AG09319 (cell line): ENCODE measurements at regions not wholly inside any gene's neighbourhood (a gene's known extent, or its start where the extent isn't known, plus 50 kb on each side); places are given as distances from the start of the nearest gene placed in this dataset.
"Not testable (repeated sequence)": the region's sequence is repeated elsewhere in the genome, so short reads cannot be mapped to it uniquely, and the experiment has no call there.

Experiments
- DNase-seq: peaks from one replicate; pipeline ENCODE4 v3.0.0-alpha.2; 2010; ENCODE audit warnings: low read depth; ENCODE audit errors: extremely low read depth
- TF ChIP-seq, protein P1 (sequence below): IDR thresholded peaks from 2 replicates; pipeline ENCODE4 v1.5.1; 2011; ENCODE audit warnings: low read depth, mild to moderate bottlenecking, inconsistent platforms, low read length, moderate library complexity

GRCh38 chr7:55687252-55687651 is 115.0 kb upstream of the VOPP1 start:
- DNase-seq = not testable (repeated sequence)

GRCh38 chr7:55686771-55687170 is 114.5 kb upstream of the VOPP1 start:
- DNase-seq = not testable (repeated sequence)

- not testable (repeated sequence) for DNase-seq
Observed at GRCh38 chr7:55683501-55683900, 111.2 kb upstream of the VOPP1 start.

DNA sequence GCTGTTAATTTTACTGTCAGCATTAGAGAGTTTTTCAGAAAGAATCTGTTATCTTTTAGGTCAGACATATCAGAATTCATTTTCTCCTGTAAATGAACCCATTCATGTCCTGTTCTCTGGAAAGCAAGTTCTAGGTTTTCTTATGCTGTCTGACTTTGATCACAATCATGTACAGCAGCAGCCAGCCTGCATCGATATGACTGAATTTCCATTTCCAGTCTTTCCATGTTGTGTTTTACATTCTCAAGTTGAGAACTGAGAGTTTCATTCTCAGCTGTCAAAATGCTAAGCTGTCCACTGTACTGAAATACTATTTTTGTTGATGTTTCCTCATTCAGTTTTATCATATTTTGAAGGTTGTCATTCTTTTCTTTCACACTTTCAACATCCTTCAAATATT is 103.3 kb upstream of the VOPP1 start:
- not testable (repeated sequence) for DNase-seq

- DNase-seq = not testable (repeated sequence)
Observed at GRCh38 chr7:55673525-55673924, 101.2 kb upstream of the VOPP1 start.

DNA sequence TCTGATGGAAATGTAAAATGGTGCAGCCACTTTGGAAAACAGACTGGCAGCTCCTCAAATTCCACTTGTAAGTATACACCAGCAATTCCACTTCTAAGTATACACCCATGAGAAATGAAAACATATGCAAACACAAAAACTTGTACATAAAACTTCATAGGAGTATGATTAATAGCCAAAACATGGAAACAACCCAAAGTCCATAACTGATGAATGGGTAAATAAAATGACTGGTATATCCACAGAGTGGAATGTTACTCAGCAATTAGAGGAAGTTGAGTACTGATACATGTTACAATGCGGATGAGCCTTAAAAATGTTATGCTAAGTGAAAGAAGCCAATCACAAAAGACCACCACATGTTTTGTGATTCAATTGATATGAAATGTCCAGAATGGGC is 99.8 kb upstream of the VOPP1 start:
- not testable (repeated sequence) for DNase-seq

DNA sequence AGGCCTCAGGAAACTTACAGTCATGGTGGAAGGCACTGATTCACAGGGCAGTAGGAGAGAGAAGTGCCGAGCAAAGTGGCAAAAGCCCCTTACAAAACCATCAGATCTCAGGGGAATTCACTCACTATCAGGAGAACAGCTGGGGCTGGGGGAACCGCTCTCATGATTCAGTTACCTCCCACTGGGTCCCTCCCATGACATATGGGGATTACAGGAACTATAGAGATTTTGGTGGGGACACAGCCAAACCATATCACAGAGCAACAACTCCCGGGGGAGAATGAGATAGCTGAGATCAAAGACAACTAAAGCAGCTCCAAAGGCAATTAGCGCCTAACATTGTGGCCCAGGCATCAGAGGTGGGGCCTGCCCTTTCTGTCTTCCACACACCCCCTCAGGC is 85.4 kb upstream of the VOPP1 start:
- DNase-seq = no peak
- TF ChIP-seq, protein P1, sequence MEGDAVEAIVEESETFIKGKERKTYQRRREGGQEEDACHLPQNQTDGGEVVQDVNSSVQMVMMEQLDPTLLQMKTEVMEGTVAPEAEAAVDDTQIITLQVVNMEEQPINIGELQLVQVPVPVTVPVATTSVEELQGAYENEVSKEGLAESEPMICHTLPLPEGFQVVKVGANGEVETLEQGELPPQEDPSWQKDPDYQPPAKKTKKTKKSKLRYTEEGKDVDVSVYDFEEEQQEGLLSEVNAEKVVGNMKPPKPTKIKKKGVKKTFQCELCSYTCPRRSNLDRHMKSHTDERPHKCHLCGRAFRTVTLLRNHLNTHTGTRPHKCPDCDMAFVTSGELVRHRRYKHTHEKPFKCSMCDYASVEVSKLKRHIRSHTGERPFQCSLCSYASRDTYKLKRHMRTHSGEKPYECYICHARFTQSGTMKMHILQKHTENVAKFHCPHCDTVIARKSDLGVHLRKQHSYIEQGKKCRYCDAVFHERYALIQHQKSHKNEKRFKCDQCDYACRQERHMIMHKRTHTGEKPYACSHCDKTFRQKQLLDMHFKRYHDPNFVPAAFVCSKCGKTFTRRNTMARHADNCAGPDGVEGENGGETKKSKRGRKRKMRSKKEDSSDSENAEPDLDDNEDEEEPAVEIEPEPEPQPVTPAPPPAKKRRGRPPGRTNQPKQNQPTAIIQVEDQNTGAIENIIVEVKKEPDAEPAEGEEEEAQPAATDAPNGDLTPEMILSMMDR = no peak

DNA sequence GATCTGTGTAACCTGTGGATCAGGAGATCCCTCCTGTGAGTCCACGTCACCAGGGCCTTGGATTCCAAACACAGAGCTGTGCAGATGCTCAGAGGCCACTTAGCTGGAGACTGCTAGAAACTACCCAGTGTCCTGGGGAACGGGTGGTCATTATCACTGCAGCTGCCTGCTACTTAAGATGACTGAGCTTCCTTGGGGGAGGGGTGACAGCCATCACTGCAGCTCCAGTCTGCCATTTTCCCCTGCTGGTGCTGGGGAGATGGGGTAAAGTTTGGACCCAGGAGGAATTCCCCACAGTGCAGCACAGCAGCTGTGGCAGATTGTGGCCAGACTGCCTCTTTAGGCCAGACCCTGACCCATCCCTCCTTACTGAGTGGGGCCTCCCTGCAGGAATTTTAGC is 78.8 kb upstream of the VOPP1 start:
- DNase-seq = no peak
- TF ChIP-seq, protein P1 = no peak

- no peak for DNase-seq
Observed at GRCh38 chr7:55649238-55649637, 76.9 kb upstream of the VOPP1 start.

GRCh38 chr7:55644567-55644966 is 72.3 kb upstream of the VOPP1 start:
- TF ChIP-seq, protein P1 = no peak
- no peak for DNase-seq

More at GRCh38 chr7:55649238-55649637, 76.9 kb upstream of the VOPP1 start:
- TF ChIP-seq, protein P1 = no peak

DNA sequence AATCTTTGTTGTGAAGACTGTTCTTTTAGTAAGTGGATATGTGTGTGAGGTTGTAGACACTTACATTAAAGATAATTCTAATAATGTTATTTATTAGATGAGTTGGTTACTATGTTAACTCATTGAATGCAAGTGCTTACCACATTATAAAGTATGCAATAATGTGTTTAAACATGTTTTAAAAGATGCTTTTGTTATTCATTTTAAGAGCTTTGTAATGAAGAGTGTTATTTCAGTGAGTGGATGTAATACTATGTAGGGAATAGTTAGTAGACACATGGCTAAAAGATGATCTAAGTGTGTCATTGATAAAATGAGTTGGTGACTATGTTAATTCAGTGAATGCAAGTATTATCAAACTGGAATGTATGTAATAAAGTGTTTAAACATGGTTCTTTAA is 70.0 kb upstream of the VOPP1 start:
- TF ChIP-seq, protein P1 = no peak
- DNase-seq = no peak
